Lung (tissue), 11 donors: ENCODE measurements at regions not wholly inside any gene's neighbourhood (a gene's known extent, or its start where the extent isn't known, plus 50 kb on each side); places are given as distances from the start of the nearest gene placed in this dataset.

Experiments used
- ATAC-seq: fragments of 200-7000 bp; cut with Tn5 transposase; one replicate; pipeline ENCODE4 v1.9.1; 2020; ENCODE audit warnings: moderate number of reproducible peaks; ENCODE audit not compliant: insufficient read depth, low FRiP score
- DNase-seq, 3 donors: peaks; one replicate each; pipeline ENCODE4 v3.0.0-alpha.2; 2013 to 2017
- H3K27ac ChIP-seq, 2 donors: one replicate each; pipeline ENCODE4 v1.5.1; 2013; ENCODE audit warnings: mild to moderate bottlenecking in 2 of 2, moderate library complexity in 2 of 2, control low read depth in 1 of 2, inconsistent platforms in 1 of 2, low read depth in 1 of 2, low read length in 1 of 2
- H3K27me3 ChIP-seq, 3 donors: one replicate each; pipeline ENCODE4 v1.5.1; 2013; ENCODE audit warnings: low read length in 2 of 3; ENCODE audit not compliant: control insufficient read depth in 3 of 3, insufficient read depth in 3 of 3
- H3K36me3 ChIP-seq, 4 donors: one replicate each; pipeline ENCODE4 v1.5.1; 2013; ENCODE audit warnings: low read length in 4 of 4, mild to moderate bottlenecking in 1 of 4, moderate library complexity in 1 of 4; ENCODE audit not compliant: control insufficient read depth in 4 of 4, insufficient read depth in 4 of 4
- H3K4me1 ChIP-seq, 5 donors: one replicate each; pipeline ENCODE4 v1.5.1; 2013; ENCODE audit warnings: low read length in 5 of 5, mild to moderate bottlenecking in 2 of 5, moderate library complexity in 1 of 5; ENCODE audit not compliant: control insufficient read depth in 5 of 5, insufficient read depth in 5 of 5
- H3K4me3 ChIP-seq: one replicate; pipeline ENCODE4 v1.5.1; 2013; ENCODE audit warnings: mild to moderate bottlenecking, control low read depth, moderate library complexity
- H3K9ac ChIP-seq, 2 donors: one replicate each; pipeline ENCODE4 v1.5.1; 2013; ENCODE audit warnings: low read length in 2 of 2, control low read depth in 1 of 2; ENCODE audit not compliant: insufficient read depth in 1 of 2
- H3K9me3 ChIP-seq, 4 donors: one replicate each; pipeline ENCODE4 v1.5.1; 2013; ENCODE audit warnings: low read length in 3 of 4, mild to moderate bottlenecking in 1 of 4, moderate library complexity in 1 of 4; ENCODE audit not compliant: control insufficient read depth in 4 of 4, insufficient read depth in 3 of 4
- CTCF ChIP-seq: IDR thresholded peaks from 2 replicates; pipeline ENCODE4 v1.5.1; 2012; ENCODE audit warnings: mild to moderate bottlenecking; ENCODE audit errors: control extremely low read depth, extremely low read depth
- WGBS, 2 donors: extraction: QIAGEN DNeasy Blood & Tissue Kit; methylation state at CpG; one replicate each; pipeline ENCODE4 v1.1.7; 2013; 5-methylcytosine and 5-hydroxymethylcytosine counted together
- donor health status: control.
- donor health status: control.
- donor health status: Bipolar disorder and iron deficiency.
- donor health status: healthy.
- donor health status: DM: yes; HTN: yes; CAD: no.

- WGBS, 2 donors = 79 to 97% methylated on average over 2 of the region's 2 CpGs
Observed at GRCh38 chr10:31657434-31657872, 271.2 kb downstream of the ARHGAP12 start.

GRCh38 chr10:31656851-31657433 is 271.7 kb downstream of the ARHGAP12 start:
- no peak for DNase-seq

More at GRCh38 chr10:31657434-31657872, 271.2 kb downstream of the ARHGAP12 start:
- H3K27me3 ChIP-seq = no peaks in the 10 kb centered on the region
- H3K9me3 ChIP-seq = no peaks in the 10 kb centered on the region
- ATAC-seq (no peak), DNase-seq (peak in 2 of 3 donors; percentile 80 to 89)
- no peak for TF ChIP-seq CTCF
- H3K27ac ChIP-seq = no peak overlapping the region
- H3K4me1 ChIP-seq = peaks cover 0 to 19% (median 2%) of the 10 kb centered on the region in 5 donors
- H3K9ac ChIP-seq = no peak overlapping the region
- no peaks in the 10 kb centered on the region for H3K36me3 ChIP-seq
- H3K4me3 ChIP-seq = no peak overlapping the region

GRCh38 chr10:31652038-31652437 is 276.6 kb downstream of the ARHGAP12 start:
- Histone ChIP-seq H3K9ac (no peak overlapping the region), H3K9me3 (no peaks in the 10 kb centered on the region), H3K4me1 (peaks cover 0 to 7% (median 1%) of the 10 kb centered on the region in 5 donors), H3K27ac (no peak overlapping the region), H3K4me3 (no peak overlapping the region), H3K27me3 (no peaks in the 10 kb centered on the region), H3K36me3 (no peaks in the 10 kb centered on the region)
- ATAC-seq (no peak), DNase-seq (no peak)
- TF ChIP-seq CTCF = no peak
- WGBS, 2 donors = 98 to 100% methylated on average over 1 of the region's 1 CpG

More at GRCh38 chr10:31656851-31657433, 271.7 kb downstream of the ARHGAP12 start:
- H3K4me1 ChIP-seq = peaks cover 0 to 19% (median 2%) of the 10 kb centered on the region in 5 donors
- no peak overlapping the region for H3K4me3 ChIP-seq
- no peak overlapping the region for H3K27ac ChIP-seq
- H3K9me3 ChIP-seq = no peaks in the 10 kb centered on the region
- H3K9ac ChIP-seq = no peak overlapping the region
- ATAC-seq = no peak
- no peaks in the 10 kb centered on the region for H3K36me3 ChIP-seq
- H3K27me3 ChIP-seq = no peaks in the 10 kb centered on the region
- no peak for TF ChIP-seq CTCF
- 47 to 68% methylated on average over 1 of the region's 1 CpG for WGBS, 2 donors

- Histone ChIP-seq H3K36me3 (no peaks in the 10 kb centered on the region), H3K9me3 (no peaks in the 10 kb centered on the region), H3K4me3 (no peak overlapping the region), H3K27ac (no peak overlapping the region), H3K27me3 (no peaks in the 10 kb centered on the region), H3K4me1 (peaks cover 0 to 6% (median 0%) of the 10 kb centered on the region in 5 donors), H3K9ac (no peak overlapping the region)
- peak; percentile 23 for ATAC-seq
- TF ChIP-seq CTCF = no peak
- 69 to 83% methylated on average over 8 of the region's 8 CpGs for WGBS, 2 donors
- DNase-seq = peak in 2 of 3 donors; percentile 11 to 29
Observed at GRCh38 chr10:31650010-31650409, 278.6 kb downstream of the ARHGAP12 start.
